Naive thymus-derived CD8-positive, alpha-beta T cell (primary cell): ENCODE measurements at regions not wholly inside any gene's neighbourhood (a gene's known extent, or its start where the extent isn't known, plus 50 kb on each side); places are given as distances from the start of the nearest gene placed in this dataset.
A peak's percentile ranks its signal among the peaks of the same experiment; 100 is the strongest.

Source experiments
- ATAC-seq, 2 donors: fragments of 150-1000 bp; cut with Tn5 transposase in 1 of 2; sonication (Bioruptor Pico), chemical (Tn5 transposase) in 1 of 2; 1 replicate in 1 of 2; 2 replicates in 1 of 2; pipeline ENCODE4 v1.10.0; 2021; ENCODE audit warnings: mild to moderate bottlenecking in 2 of 2, moderate library complexity in 2 of 2
- POLR2A ChIA-PET: fragments of 350-600 bp; sonication (Branson Sonifier 250); formaldehyde crosslinking; loops from one replicate; lab custom pipeline; 2021; ENCODE audit warnings: antibody characterized with exemption; lab: Charles Lee
- DNase-seq, 10 donors: peaks; one replicate each; pipeline versions ENCODE4 v3.0.0 to v3.0.0-alpha.2; 2020 to 2022
- H3K27ac Mint-ChIP-seq, 10 donors: one replicate each; pipeline ENCODE4 v1.8.0; 2020 to 2022; ENCODE audit warnings: mild to moderate bottlenecking in 10 of 10, mixed read lengths in 10 of 10, moderate library complexity in 4 of 10, inconsistent platforms in 1 of 10
- H3K27me3 Mint-ChIP-seq, 5 donors: one replicate each; pipeline ENCODE4 v1.8.0; 2021 to 2022; ENCODE audit warnings: mixed read lengths in 5 of 5
- H3K36me3 Mint-ChIP-seq, 3 donors: one replicate each; pipeline ENCODE4 v1.8.0; 2020 to 2022; ENCODE audit warnings: mixed read lengths in 3 of 3, mild to moderate bottlenecking in 2 of 3, inconsistent platforms in 1 of 3
- H3K4me1 Mint-ChIP-seq, 4 donors: one replicate each; pipeline ENCODE4 v1.8.0; 2021 to 2022; ENCODE audit warnings: mixed read lengths in 4 of 4
- H3K4me3 Mint-ChIP-seq, 10 donors: one replicate each; pipeline ENCODE4 v1.8.0; 2020 to 2022; ENCODE audit warnings: mild to moderate bottlenecking in 10 of 10, mixed read lengths in 10 of 10, moderate library complexity in 6 of 10, inconsistent platforms in 1 of 10
- H3K9me3 Mint-ChIP-seq, 9 donors: one replicate each; pipeline ENCODE4 v1.8.0; 2020 to 2022; ENCODE audit warnings: mixed read lengths in 9 of 9, mild to moderate bottlenecking in 3 of 9, inconsistent platforms in 1 of 9, moderate library complexity in 1 of 9

- Mint-ChIP-seq H3K36me3 (no peaks in the 10 kb centered on the region), H3K27ac (no peak overlapping the region), H3K4me1 (no peaks in the 10 kb centered on the region), H3K9me3 (peaks cover 0 to 8% (median 0%) of the 10 kb centered on the region in 9 donors), H3K27me3 (peaks cover 0 to 7% (median 1%) of the 10 kb centered on the region in 5 donors), H3K4me3 (no peak overlapping the region)
- POLR2A ChIA-PET, result no interaction called here
- ATAC-seq (no peak), DNase-seq (no peak)
These were observed 83.7 kb upstream of the SLC27A6 start for GRCh38 chr5:128881502-128882018.

GRCh38 chr5:128885649-128886255 lies 79.5 kb upstream of the SLC27A6 start:
- Mint-ChIP-seq H3K9me3 (peaks cover 0 to 8% (median 0%) of the 10 kb centered on the region in 9 donors), H3K27ac (no peak overlapping the region), H3K4me3 (no peak overlapping the region), H3K36me3 (no peaks in the 10 kb centered on the region), H3K27me3 (peaks cover 0 to 10% (median 6%) of the 10 kb centered on the region in 5 donors), H3K4me1 (no peaks in the 10 kb centered on the region)
- DNase-seq (no peak), ATAC-seq (no peak)
- POLR2A ChIA-PET, result no interaction called here

- no peak for ATAC-seq
- H3K4me3 Mint-ChIP-seq, result no peak overlapping the region
- H3K9me3 Mint-ChIP-seq, result peaks cover 0 to 14% (median 0%) of the 10 kb centered on the region in 9 donors
- DNase-seq, result no peak
- POLR2A ChIA-PET, result no interaction called here
- H3K27me3 Mint-ChIP-seq, result peaks cover 0 to 10% (median 0%) of the 10 kb centered on the region in 5 donors
- no peaks in the 10 kb centered on the region for H3K4me1 Mint-ChIP-seq
- H3K36me3 Mint-ChIP-seq, result peaks cover 0 to 5% (median 0%) of the 10 kb centered on the region in 3 donors
- H3K27ac Mint-ChIP-seq, result no peak overlapping the region
These were observed 70.2 kb upstream of the SLC27A6 start for GRCh38 chr5:128895122-128895521.

GRCh38 chr5:128896675-128897074 lies 68.6 kb upstream of the SLC27A6 start:
- Mint-ChIP-seq H3K27me3 (peaks cover 0 to 10% (median 1%) of the 10 kb centered on the region in 5 donors), H3K4me1 (no peaks in the 10 kb centered on the region), H3K36me3 (peaks cover 0 to 5% (median 0%) of the 10 kb centered on the region in 3 donors), H3K27ac (no peak overlapping the region), H3K4me3 (no peak overlapping the region), H3K9me3 (peaks cover 0 to 13% (median 0%) of the 10 kb centered on the region in 9 donors)
- no peak for ATAC-seq
- no peak for DNase-seq
- POLR2A ChIA-PET, result no interaction called here

GRCh38 chr5:128903550-128903949 lies 61.7 kb upstream of the SLC27A6 start:
- no peak for ATAC-seq
- DNase-seq, result no peak
- no peaks in the 10 kb centered on the region for H3K36me3 Mint-ChIP-seq
- H3K27ac Mint-ChIP-seq, result no peak overlapping the region
- H3K4me1 Mint-ChIP-seq, result no peaks in the 10 kb centered on the region
- H3K27me3 Mint-ChIP-seq, result peaks cover 0 to 10% (median 4%) of the 10 kb centered on the region in 5 donors
- POLR2A ChIA-PET, result no interaction called here
- no peaks in the 10 kb centered on the region for H3K9me3 Mint-ChIP-seq
- H3K4me3 Mint-ChIP-seq, result no peak overlapping the region

- ATAC-seq (no peak), DNase-seq (no peak)
- H3K36me3 Mint-ChIP-seq, result no peaks in the 10 kb centered on the region
- no peak overlapping the region for H3K27ac Mint-ChIP-seq
- H3K27me3 Mint-ChIP-seq, result peaks cover 0 to 10% (median 4%) of the 10 kb centered on the region in 5 donors
- no peaks in the 10 kb centered on the region for H3K4me1 Mint-ChIP-seq
- H3K4me3 Mint-ChIP-seq, result no peak overlapping the region
- H3K9me3 Mint-ChIP-seq, result no peaks in the 10 kb centered on the region
- POLR2A ChIA-PET, result no interaction called here
These were observed 60.3 kb upstream of the SLC27A6 start for GRCh38 chr5:128904805-128905567.

- POLR2A ChIA-PET, result no interaction called here
- H3K4me1 Mint-ChIP-seq, result no peaks in the 10 kb centered on the region
- no peaks in the 10 kb centered on the region for H3K9me3 Mint-ChIP-seq
- peak in 7 of 10 donors; percentile 5 to 49 (median 21) for DNase-seq
- H3K36me3 Mint-ChIP-seq, result no peaks in the 10 kb centered on the region
- H3K27me3 Mint-ChIP-seq, result peaks cover 0 to 10% (median 4%) of the 10 kb centered on the region in 5 donors
- H3K4me3 Mint-ChIP-seq, result no peak overlapping the region
- ATAC-seq, result peak in 1 of 2 donors; percentile 66
- H3K27ac Mint-ChIP-seq, result no peak overlapping the region
These were observed 59.6 kb upstream of the SLC27A6 start for GRCh38 chr5:128905568-128906110.

- ATAC-seq, result no peak
- POLR2A ChIA-PET, result no interaction called here
- no peaks in the 10 kb centered on the region for H3K9me3 Mint-ChIP-seq
- no peaks in the 10 kb centered on the region for H3K4me1 Mint-ChIP-seq
- no peak overlapping the region for H3K27ac Mint-ChIP-seq
- DNase-seq, result no peak
- H3K27me3 Mint-ChIP-seq, result peaks cover 0 to 3% (median 0%) of the 10 kb centered on the region in 5 donors
- H3K36me3 Mint-ChIP-seq, result no peaks in the 10 kb centered on the region
- H3K4me3 Mint-ChIP-seq, result no peak overlapping the region
These were observed 51.7 kb upstream of the SLC27A6 start for GRCh38 chr5:128913551-128913950.
